Stimulated activated CD4-positive, alpha-beta T cell treated with anti-CD3 and anti-CD28 coated beads, TNF-alpha, amount 100 ng/mL, for 48 hours (primary cell): ENCODE measurements at regions not wholly inside any gene's neighbourhood (a gene's known extent, or its start where the extent isn't known, plus 50 kb on each side); places are given as distances from the start of the nearest gene placed in this dataset.
"Not testable (repeated sequence)": the region's sequence is repeated elsewhere in the genome, so short reads cannot be mapped to it uniquely, and the experiment has no call there.

Experiments
- DNase-seq, 3 donors: peaks; one replicate each; pipeline ENCODE4 v3.0.0-alpha.2; 2020; ENCODE audit warnings: low read depth in 3 of 3

DNA sequence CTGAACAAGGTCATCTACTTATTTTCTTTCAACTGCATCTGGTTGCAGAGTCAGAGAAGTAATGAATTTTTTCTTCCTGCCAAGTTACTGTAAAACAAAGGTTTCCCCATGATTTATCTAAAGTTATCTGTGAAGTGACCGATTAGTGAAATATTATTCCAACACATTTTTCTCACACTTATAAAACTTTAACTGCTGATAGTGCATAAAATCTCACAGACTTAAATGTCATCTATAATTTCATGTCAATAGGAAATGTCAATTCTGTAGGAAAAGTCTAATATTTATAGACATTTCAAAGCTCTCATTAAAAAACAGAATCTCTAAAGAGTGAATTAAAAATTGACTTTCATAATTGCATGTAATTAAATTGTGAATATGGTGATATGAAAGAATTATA is 397.2 kb downstream of the SLITRK1 start:
- no peak for DNase-seq

DNA sequence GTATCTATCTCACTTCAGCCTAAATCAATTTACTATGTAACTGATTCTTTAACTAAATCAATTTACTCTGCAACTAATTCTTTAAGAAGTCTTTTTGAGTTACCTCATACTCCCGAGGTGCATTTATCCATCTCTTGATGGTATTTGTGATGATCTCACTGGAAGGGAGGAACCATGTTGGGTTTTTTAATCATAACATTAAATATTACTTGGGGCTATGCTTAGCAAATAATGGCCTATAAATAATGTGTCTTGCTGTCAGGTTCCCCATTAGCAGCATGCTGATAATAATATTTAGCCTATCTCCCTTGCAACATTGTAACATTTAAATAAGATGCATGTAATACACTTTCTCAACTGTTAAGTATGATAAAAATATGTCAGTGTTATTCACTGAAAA is 411.3 kb downstream of the SLITRK1 start:
- no peak for DNase-seq

DNA sequence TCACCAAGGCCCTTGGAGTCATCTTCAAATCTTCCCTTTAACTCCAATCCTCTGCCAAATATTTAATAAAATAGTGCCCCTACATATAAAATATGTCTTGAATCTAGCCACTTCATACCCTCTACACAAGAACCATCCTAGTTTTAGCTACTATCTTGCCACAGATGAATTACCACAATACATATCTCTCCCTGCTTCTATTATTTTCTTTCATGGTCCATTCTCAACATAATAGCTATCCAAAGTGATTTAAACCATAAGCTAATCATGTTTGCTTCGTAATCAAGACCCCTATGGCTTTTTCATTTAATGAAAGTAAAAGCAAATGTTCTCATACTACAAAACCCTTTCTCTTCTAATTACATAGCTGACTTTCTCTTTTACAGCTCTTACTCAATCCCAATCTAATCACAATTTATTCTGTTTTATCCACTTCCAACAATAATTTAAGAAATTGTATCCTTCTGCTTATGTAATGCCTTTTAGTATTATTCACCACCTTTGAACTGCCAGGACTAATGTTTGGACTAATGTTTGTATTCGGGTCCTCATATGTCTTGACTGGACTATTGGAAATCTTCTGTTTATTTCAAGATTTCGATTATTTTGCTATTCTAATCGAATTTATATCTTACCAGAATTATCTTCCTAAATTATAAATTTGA is 412.0 kb downstream of the SLITRK1 start:
- DNase-seq: no peak

DNA sequence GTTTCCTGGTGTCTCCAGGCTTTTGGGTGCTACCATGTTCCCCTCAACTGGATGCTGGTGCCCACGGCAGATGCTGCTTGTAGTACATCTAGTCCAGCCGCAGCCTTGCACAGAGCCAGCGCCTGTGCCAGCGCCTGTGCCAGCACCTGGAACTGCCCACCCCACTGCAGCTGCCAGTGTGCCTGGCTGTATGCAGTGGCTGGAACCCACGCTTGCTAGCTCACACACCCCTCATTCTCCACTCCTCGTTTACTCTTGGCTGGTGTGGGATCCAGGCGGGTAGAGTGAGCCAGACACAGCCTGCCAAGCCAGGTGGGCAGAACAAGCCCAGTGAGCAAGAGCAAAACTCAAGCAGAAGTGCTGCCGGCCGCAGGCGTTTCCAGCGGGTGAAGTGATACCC is 428.6 kb downstream of the SLITRK1 start:
- no peak for DNase-seq

DNA sequence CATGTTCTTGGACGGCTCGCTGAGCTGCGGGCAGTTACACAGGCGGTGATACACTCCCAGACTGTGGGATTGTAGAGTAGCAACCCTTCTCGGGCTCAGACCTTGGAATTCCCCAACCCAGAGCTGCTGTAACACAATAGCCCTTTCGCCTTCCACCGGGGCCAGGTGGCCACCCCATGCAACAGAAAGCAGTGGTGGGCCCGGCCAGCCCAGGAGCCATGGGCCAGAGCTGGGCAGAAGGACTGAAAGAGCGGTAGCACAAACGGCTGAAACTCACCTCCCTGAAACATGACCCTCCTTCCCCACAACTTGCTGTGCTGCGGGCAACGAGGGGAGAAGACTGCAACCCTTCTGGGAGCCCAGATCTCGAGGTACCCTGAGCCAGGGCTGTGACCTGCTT is 429.0 kb downstream of the SLITRK1 start:
- no peak for DNase-seq

DNA sequence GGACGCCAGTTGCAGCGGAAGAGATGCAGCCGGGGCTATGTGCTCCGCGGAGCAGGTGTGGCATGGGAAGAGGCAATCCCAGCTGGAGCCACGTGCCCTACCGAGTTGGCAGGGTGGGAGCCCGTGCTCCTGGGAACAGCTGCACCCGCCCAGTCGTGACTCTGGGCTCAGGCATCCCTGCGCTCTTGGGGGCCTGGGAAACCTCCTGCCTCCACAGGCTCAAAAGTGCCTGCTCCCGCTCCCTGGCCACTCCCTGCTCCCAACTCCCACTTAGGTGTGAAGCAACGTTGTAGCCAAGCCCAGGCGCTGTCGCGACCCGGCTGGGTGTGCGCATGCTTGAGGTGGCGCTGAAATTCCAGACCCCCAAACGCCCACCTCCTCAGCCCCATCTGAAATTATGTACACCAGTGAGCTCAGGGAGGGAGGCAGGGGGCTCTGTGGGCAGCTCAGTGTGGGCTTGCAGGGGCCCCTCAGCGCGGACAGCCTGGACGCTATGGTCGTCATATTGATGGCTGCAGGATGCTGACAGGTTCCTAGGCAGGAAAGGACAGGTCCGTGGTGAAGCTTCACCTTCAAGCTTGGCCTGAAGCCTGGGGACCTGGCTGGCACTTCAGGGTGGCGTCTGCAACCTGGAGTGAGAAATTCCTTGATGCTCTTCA is 429.9 kb downstream of the SLITRK1 start:
- DNase-seq: no peak

DNA sequence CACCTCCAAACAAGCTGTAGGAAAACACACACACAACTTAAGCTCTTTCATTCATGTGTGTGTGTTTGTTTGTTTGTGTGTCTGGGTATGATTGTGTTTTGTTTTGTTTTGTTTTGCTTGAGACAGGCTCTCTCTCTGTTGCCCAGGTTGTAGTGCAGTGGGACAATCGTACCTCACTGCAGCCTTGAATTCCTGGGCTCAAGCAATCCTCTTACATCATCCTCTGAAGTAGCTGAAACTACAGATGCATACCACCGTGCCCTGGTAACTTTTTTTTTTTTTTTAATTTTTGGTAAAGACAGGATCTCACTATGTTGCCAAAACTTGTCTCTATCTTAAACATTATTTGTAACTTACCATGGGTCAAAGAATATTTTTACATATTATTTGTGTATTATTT is 431.7 kb downstream of the SLITRK1 start:
- DNase-seq: no peak

DNA sequence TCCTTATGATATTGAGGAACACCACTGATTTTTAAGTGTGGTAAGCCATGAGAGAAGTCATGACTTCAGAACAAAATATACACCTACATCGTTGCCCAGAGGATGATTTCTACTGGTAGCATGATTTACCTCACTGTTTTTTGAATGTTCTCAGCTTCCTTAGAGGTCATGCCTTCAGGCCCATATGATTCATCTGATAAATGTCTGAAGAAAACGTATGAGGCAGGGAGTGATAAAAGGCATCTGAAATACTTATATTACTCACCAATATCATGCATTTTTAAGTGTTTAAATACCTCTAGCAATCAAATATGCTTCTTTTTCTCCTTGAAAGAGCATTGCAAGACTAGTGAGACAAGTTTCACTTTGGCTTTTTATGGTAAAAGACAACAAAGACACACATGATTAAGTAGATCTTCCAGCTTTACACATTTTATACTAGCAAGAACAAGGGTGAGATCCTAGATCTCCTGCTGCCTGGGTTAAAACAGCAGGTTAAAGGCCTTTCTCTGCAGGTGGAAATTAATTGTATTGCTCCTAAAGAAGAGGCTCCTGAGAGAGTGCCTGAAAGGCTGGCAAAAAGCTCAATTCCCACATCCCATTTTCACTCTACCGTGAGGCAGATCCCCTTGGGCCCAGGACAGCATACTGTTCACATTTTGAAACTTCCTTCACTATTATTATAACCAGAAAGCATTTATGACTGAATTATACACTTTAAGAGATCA is 432.4 kb downstream of the SLITRK1 start:
- DNase-seq: no peak

DNA sequence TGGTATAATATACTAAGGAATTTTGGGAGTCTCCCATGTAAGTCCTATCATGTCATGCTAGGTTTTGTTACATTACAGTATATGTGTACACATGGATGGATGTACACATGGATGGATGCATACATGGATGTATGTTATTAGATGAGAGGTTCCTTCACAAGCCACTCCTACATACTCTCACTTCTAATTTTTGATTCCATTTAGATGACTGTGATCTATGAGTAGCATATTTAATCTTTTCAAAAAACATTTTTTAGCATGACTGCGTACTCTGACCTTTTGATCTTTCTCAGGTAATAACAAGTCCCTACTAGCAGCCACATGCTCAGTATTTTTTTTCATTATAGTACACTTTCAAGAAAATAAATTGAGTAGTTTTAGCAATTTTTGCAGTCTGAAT is 441.8 kb downstream of the SLITRK1 start:
- no peak for DNase-seq

DNA sequence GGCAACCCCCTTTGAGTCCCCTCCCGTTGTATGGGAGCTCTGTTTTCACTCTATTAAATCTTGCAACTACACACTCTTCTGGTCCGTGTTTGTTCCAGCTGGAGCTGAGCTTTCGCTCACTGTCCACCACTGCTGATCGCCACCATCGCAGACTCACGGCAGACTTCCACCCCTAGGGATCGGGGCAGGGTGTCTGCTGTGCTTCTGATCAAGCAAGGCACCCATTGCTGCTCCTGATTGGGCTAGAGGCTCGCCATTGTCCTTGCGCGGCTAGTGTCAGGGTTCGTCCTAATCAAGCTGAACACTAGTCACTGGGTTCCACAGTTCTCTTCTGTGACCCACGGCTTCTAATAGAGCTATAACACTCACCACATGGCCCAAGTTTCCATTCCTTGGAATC is 442.8 kb downstream of the SLITRK1 start:
- not testable (repeated sequence) for DNase-seq

DNA sequence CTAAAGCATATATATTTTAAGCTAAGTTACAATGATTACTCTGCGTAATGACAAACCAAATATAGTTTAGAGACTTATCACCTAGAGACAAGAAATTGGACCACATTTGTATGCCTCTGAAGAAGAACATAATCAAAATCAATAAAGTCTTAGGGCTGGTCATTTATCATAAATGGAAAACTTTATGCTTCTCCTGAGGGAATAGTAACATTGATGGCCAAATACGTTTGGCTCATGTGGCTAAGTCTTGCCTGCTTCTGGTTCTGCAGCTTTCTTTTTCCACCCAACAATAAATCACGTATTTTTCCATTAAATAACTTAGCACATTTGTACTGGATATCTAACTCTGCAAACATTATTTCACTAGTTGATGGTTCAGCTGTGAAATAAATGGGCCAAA is 458.4 kb downstream of the SLITRK1 start:
- DNase-seq: no peak

DNA sequence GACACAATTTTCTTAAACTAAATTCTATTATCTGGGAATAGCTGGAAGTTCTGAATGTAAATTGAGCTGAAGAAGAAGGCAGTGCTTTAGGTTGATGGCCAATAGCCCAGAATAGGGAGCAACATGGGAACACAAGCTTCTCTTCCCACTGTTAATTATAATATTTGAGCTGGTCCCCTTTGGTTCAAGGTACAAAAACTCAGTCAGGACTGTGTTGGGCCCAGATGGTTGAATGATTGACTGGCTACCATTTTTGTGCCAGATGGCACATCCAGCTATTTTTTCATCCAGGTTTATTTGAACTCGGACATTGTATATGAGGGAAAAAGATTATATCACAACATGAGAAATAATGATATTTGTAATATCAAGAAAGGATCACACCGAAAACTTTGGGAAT is 458.9 kb downstream of the SLITRK1 start:
- DNase-seq: no peak

DNA sequence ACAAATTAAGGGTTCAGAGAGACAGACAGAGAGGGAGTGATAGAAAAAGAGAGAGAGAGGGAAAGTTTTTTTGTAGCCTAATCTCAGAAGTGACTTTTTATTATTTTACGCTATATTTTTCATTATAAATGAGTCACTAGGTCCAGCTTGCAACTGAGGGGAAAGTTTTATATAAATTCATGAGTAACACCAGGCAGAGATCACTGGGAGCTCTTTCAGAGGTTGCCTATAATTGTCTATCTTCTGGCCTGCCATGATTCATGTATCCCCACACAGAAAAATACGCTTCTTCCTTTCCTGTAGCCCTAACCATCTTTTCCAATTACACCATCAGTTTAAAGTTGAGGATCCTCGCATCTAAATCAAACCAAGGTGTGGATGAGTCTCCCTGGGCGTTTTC is 467.9 kb downstream of the SLITRK1 start:
- DNase-seq: no peak

DNA sequence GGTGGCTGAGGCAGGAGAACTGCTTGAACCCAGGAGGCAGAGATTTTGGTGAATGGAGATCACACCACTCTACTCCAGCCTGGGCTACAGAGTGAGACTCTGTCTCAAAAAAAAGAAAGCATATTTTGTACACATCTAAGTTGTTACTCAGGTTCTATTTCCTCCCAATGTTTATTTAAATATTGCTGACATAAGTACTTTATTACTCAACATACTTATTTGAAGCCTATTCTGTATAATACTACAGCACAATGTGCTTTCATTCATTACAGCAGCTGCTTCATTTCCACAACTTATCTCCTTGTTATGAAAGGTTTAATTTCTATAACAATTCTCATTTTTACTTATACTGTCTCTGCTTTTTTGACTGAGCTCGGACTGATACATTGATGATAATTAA is 495.7 kb downstream of the SLITRK1 start:
- DNase-seq: no peak

DNA sequence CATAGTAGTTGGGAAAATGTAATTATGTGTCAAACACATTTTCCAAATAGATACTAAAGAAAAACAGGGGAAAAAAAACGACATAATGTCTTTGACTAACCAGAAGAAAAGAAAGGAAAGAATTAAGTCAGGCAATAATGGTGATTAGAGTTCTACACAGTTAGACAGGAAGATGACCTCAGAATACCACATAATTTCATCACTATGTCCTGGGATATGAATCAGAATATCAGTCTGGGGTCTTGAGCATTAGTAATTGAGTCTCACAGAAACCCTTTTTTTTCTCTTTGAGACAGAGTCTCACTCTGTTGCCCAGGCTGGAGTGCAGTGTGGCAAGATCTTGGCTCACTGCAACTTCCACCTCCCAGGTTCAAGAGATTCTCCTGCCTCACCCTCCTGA is 503.4 kb downstream of the SLITRK1 start:
- DNase-seq: no peak

DNA sequence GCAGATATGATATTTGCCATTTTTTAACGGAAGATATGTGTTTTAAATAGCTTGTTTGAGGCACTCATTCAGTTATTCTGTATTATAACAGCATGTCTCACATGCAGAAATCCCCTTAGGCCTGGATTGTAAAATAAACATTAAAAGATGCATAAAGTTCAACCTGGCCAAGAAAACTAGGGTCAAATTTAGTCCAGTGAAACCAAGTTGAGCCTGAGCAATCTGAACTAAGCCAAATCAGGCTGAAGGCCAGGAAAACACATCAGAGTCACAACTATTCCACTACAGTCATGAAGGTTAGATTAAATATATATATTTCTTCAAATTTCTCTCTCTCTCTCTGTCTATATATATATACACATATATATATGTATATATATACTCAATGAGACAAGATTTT is 504.8 kb downstream of the SLITRK1 start:
- DNase-seq: no peak

DNA sequence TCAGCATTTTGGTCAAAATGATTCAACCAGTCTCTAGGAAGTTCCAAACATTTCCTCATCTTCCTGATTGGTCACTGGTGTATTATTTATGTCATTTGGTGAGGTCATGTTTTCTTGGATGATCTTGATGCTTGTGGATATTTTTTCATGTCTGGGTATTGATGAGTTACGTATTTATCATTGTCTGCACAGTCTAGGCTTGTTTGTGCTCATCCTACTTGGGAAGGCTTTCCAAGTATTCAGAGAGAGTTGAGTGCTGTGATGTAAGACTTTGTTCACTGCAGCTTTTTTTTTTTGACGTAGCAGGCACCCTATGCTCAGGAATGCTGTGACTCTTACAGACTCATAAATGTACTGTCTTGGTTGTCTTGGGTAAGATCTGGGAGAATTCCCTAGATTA is 509.5 kb downstream of the SLITRK1 start:
- DNase-seq: no peak

DNA sequence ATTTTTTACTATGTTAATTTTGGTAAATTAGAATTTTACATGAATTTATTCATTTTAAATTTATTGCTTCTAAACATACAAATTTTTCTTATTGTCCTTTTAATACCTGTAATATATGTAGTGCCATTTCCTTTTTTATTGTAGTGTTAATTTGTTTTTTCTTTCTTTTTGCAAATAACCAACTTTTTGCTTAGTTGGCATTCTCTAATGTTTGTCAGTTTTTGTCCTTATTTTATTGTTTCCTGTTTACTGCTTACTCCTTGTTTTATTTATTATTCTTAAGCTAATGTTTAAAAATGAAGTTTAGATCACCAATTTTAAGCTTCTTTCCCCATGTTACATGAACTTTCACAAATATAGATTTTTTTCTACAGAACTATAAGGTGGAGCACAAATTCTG is 516.6 kb downstream of the SLITRK1 start:
- DNase-seq: no peak

DNA sequence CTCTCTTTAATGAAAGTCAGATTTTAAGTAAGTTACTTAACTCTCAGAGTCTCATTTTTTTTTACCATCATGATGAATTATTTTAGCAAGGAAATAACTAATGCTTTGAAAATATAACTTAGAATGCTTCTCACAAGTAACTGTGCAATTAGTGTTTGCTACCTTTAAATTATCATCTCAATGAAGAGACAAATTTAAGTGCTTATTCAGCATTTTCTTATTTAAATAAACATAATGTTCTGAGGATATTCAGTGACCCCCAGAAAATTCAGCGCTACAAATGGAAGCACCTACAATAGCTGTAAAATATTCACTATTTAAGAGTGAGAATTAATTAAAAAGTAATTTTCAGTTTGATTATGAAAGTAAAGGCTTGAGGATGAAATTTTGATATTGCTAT is 527.2 kb downstream of the SLITRK1 start:
- no peak for DNase-seq

DNA sequence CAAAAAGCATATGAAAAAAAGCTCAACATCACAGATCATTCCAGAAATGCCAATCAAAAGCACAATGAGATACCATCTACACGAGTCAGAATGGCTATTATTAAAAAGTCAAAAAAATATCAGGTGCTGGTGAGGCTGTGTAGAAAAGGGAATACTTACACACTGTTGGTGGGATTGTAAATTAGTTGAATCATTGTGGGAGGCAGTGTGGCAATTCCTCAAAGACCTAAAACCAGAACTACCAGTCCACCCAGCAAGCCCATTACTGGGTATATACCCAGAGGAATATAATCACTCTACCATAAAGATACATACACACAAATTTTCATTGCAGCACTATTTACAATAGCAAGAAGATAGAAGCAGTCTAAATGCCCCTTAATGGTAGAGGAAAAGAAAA is 529.9 kb downstream of the SLITRK1 start:
- no peak for DNase-seq

DNA sequence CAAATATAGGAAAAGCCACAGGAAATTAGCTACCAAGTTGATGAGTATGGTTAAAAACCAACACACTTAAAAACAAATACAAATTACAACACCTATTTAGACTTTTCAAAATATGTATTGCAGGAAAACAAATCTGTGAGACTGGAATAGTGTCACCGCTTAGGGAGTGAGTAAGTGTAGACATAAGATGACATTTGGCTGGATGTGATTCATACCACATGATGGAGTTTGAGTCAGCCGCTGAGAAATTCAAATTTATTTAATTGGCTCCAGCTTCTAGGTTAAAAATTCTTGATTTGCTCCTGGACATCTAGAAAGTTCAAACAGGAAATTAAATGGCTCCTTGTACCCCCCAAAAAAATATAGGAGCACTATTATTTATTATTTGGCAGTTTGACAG is 531.7 kb downstream of the SLITRK1 start:
- no peak for DNase-seq

DNA sequence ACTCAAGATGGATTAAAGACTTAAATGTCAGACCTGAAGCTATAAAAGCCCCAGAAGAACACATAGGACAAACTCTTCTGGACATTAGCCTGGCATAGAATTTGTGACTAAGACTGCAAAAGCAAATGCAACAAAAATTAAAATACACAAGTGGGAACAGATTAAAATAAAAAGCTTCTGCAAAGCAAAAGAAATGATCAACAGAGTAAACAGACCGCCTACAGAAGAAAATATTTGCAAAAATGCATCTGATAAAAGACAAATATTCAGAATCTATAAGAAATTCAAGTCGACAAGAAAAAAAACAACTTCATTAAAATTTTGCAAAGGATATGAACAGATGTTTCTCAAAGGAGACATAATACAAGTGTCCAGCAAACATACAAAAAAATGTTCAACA is 537.8 kb downstream of the SLITRK1 start:
- DNase-seq: no peak

DNA sequence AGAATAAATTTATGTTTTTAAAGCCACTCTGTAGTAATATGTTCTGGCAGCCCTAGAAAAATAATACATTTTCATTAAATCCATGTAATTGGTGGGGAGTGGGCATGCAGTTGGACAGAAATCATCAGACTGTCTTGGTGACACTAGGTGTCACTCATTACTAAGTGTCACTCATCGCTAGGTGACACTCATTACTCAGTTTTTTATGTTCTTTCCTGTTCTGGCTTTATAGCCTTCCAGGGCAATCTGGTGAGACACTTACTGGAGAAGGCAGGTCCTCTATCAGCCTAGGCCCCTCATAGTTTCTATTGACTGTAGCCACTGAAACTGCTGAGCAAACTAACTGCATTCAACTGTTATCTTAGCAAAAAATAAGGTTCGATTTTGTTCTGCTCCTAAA is 542.1 kb downstream of the SLITRK1 start:
- no peak for DNase-seq
